HepG2 (cell line): ENCODE measurements at regions not wholly inside any gene's neighbourhood (a gene's known extent, or its start where the extent isn't known, plus 50 kb on each side); places are given as distances from the start of the nearest gene placed in this dataset.

Experiments used
- ATF1 ChIP-seq: IDR thresholded peaks from 2 replicates; pipeline ENCODE4 v1.6.1; 2016; ENCODE audit warnings: mild to moderate bottlenecking, control low read depth
- DNMT1 ChIP-seq: sonication (generic); formaldehyde crosslinking; IDR thresholded peaks from 2 replicates; pipeline ENCODE4 v1.5.1; 2020; ENCODE audit warnings: mild to moderate bottlenecking, missing genetic modification reagents
- JUNB ChIP-seq: sonication (generic); formaldehyde crosslinking; IDR thresholded peaks from 2 replicates; pipeline ENCODE4 v1.8.0; 2022; ENCODE audit warnings: missing genetic modification reagents, mild to moderate bottlenecking, borderline replicate concordance
- MLLT10 ChIP-seq: sonication (generic); formaldehyde crosslinking; IDR thresholded peaks from 2 replicates; pipeline ENCODE4 v1.4.0; 2020; ENCODE audit warnings: missing genetic modification reagents
- NFRKB ChIP-seq: fragments of 450-650 bp; IDR thresholded peaks from 2 replicates; pipeline ENCODE4 v1.6.1; 2017
- RNF2 ChIP-seq: fragments of 450-650 bp; conservative IDR thresholded peaks from 2 replicates; pipeline ENCODE4 v1.6.1; 2016; ENCODE audit warnings: low read depth
- ZNF12 ChIP-seq: sonication (generic); formaldehyde crosslinking; IDR thresholded peaks from 2 replicates; pipeline ENCODE4 v1.5.0; 2020; ENCODE audit warnings: missing genetic modification reagents
- ZNF20 ChIP-seq: sonication (generic); formaldehyde crosslinking; IDR thresholded peaks from 2 replicates; pipeline ENCODE4 v1.4.0; 2020; ENCODE audit warnings: mild to moderate bottlenecking, moderate library complexity, missing genetic modification reagents
- ZNF225 ChIP-seq: sonication (generic); formaldehyde crosslinking; IDR thresholded peaks from 2 replicates; pipeline ENCODE4 v1.4.0; 2020; ENCODE audit warnings: mild to moderate bottlenecking, missing genetic modification reagents
- ZNF547 ChIP-seq: sonication (generic); formaldehyde crosslinking; IDR thresholded peaks from 2 replicates; pipeline ENCODE4 v1.5.1; 2020; ENCODE audit warnings: mild to moderate bottlenecking, missing genetic modification reagents
- ZNF775 ChIP-seq: sonication (generic); formaldehyde crosslinking; IDR thresholded peaks from 2 replicates; pipeline ENCODE4 v1.4.0; 2020; ENCODE audit warnings: missing genetic modification reagents, mild to moderate bottlenecking, moderate library complexity, borderline replicate concordance
- TF ChIP-seq, protein P1 (sequence below): sonication (generic); formaldehyde crosslinking; conservative IDR thresholded peaks from 2 replicates; pipeline ENCODE4 v1.8.0; 2022; ENCODE audit warnings: mild to moderate bottlenecking, moderate library complexity, missing genetic modification reagents
- TF ChIP-seq, protein P2 (sequence below): sonication (generic); formaldehyde crosslinking; IDR thresholded peaks from one replicate; pipeline ENCODE4 v1.5.1; 2020; ENCODE audit warnings: mild to moderate bottlenecking, missing genetic modification reagents; ENCODE audit errors: not compliant biosample characterization
- TF ChIP-seq, protein P3 (sequence below): sonication (generic); formaldehyde crosslinking; IDR thresholded peaks from 2 replicates; pipeline ENCODE4 v1.5.0; 2020; ENCODE audit warnings: missing genetic modification reagents
- TF ChIP-seq, protein P4 (sequence below): IDR thresholded peaks from 2 replicates; pipeline ENCODE4 v1.6.1; 2016; ENCODE audit warnings: missing compliant biosample characterization, missing genetic modification reagents, borderline replicate concordance
- TF ChIP-seq, protein P5 (sequence below): sonication (generic); formaldehyde crosslinking; IDR thresholded peaks from 2 replicates; pipeline ENCODE4 v1.8.1; 2023; ENCODE audit warnings: mild to moderate bottlenecking, missing genetic modification reagents, borderline replicate concordance
- TF ChIP-seq, protein P6 (sequence below): sonication (generic); formaldehyde crosslinking; IDR thresholded peaks from 2 replicates; pipeline ENCODE4 v1.8.1; 2023; ENCODE audit warnings: missing genetic modification reagents, mild to moderate bottlenecking, borderline replicate concordance

DNA sequence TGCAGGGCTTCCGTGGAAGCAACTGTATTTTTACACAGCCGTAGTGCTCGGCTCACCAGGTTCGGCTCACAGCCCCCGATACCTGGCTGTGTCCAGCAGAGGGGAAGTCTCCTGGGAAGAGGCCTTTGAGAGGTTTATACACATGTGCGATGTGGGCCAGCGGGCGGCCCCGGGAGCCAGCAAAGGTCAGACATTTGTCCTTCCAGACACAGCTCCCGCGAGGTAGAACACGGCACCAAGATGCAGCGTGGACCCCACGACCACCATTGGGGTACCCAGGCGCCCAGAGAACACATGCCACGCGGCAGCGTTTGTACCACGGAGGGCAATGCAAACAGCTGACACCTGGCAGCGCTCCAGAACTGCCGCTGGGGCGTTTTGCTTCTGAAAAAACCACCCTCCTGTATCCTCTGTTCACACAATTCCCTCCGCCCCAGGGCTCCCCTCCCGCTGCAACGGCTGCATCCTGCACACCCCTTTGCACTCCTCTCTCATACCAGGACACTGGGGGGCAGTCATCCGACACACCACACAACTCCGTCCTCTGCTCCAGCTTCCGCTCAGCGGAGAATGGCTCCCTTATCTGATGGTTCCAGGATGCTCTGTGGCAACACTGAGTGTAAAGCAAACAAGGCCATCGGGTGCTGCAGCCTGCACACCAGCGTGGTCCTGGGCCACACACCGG is 235.3 kb downstream of the SYK start (continued):
- TF ChIP-seq, protein P1, sequence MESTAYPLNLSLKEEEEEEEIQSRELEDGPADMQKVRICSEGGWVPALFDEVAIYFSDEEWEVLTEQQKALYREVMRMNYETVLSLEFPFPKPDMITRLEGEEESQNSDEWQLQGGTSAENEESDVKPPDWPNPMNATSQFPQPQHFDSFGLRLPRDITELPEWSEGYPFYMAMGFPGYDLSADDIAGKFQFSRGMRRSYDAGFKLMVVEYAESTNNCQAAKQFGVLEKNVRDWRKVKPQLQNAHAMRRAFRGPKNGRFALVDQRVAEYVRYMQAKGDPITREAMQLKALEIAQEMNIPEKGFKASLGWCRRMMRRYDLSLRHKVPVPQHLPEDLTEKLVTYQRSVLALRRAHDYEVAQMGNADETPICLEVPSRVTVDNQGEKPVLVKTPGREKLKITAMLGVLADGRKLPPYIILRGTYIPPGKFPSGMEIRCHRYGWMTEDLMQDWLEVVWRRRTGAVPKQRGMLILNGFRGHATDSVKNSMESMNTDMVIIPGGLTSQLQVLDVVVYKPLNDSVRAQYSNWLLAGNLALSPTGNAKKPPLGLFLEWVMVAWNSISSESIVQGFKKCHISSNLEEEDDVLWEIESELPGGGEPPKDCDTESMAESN (CRISPR knock-in tag) = peak; percentile 92
- TF ChIP-seq ZNF775 (CRISPR knock-in tag) (no peak; the same call in 1 of the 2 replicates), ATF1 (CRISPR knock-in tag) (no peak), RNF2 (peak; percentile 73; the same call in 1 of the 2 replicates), ZNF547 (CRISPR knock-in tag) (peak; percentile 35; the same call in 1 of the 2 replicates), ZNF12 (CRISPR knock-in tag) (peak; percentile 43; the same call in 1 of the 2 replicates), JUNB (CRISPR knock-in tag) (peak; percentile 84), NFRKB (no peak), MLLT10 (CRISPR knock-in tag) (no peak), ZNF20 (CRISPR knock-in tag) (no peak), DNMT1 (CRISPR knock-in tag) (no peak), ZNF225 (CRISPR knock-in tag) (peak; percentile 69)
- TF ChIP-seq, protein P2, sequence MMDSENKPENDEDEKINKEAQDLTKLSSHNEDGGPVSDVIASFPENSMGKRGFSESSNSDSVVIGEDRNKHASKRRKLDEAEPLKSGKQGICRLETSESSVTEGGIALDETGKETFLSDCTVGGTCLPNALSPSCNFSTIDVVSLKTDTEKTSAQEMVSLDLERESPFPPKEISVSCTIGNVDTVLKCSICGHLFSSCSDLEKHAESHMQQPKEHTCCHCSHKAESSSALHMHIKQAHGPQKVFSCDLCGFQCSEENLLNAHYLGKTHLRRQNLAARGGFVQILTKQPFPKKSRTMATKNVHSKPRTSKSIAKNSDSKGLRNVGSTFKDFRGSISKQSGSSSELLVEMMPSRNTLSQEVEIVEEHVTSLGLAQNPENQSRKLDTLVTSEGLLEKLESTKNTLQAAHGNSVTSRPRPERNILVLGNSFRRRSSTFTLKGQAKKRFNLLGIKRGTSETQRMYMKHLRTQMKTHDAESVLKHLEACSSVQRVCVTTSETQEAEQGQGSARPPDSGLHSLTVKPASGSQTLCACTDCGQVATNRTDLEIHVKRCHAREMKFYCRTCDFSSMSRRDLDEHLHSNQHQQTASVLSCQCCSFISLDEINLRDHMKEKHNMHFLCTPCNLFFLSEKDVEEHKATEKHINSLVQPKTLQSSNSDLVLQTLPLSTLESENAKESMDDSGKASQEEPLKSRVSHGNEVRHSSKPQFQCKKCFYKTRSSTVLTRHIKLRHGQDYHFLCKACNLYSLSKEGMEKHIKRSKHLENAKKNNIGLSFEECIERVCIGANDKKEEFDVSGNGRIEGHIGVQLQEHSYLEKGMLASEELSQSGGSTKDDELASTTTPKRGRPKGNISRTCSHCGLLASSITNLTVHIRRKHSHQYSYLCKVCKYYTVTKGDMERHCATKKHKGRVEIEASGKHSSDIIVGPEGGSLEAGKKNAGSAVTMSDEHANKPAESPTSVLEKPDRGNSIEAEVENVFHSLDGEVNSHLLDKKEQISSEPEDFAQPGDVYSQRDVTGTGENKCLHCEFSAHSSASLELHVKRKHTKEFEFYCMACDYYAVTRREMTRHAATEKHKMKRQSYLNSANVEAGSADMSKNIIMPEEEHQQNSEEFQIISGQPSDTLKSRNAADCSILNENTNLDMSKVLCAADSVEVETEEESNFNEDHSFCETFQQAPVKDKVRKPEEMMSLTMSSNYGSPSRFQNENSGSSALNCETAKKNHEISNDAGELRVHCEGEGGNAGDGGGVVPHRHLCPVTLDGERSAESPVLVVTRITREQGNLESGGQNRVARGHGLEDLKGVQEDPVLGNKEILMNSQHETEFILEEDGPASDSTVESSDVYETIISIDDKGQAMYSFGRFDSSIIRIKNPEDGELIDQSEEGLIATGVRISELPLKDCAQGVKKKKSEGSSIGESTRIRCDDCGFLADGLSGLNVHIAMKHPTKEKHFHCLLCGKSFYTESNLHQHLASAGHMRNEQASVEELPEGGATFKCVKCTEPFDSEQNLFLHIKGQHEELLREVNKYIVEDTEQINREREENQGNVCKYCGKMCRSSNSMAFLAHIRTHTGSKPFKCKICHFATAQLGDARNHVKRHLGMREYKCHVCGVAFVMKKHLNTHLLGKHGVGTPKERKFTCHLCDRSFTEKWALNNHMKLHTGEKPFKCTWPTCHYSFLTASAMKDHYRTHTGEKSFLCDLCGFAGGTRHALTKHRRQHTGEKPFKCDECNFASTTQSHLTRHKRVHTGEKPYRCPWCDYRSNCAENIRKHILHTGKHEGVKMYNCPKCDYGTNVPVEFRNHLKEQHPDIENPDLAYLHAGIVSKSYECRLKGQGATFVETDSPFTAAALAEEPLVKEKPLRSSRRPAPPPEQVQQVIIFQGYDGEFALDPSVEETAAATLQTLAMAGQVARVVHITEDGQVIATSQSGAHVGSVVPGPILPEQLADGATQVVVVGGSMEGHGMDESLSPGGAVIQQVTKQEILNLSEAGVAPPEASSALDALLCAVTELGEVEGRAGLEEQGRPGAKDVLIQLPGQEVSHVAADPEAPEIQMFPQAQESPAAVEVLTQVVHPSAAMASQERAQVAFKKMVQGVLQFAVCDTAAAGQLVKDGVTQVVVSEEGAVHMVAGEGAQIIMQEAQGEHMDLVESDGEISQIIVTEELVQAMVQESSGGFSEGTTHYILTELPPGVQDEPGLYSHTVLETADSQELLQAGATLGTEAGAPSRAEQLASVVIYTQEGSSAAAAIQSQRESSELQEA (CRISPR knock-in tag) = peak; percentile 33
- TF ChIP-seq, protein P3, sequence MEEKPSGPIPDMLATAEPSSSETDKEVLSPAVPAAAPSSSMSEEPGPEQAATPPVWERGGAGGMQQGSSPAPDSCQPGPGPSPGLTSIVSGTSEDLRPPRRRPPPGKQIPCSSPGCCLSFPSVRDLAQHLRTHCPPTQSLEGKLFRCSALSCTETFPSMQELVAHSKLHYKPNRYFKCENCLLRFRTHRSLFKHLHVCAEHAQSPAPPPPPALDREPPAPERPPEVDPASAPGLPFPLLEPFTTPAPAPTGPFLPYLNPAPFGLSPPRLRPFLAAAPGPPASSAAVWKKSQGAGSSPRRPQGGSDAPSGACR (CRISPR knock-in tag) = peak; percentile 82; the same call in 1 of the 2 replicates
- TF ChIP-seq, protein P4, sequence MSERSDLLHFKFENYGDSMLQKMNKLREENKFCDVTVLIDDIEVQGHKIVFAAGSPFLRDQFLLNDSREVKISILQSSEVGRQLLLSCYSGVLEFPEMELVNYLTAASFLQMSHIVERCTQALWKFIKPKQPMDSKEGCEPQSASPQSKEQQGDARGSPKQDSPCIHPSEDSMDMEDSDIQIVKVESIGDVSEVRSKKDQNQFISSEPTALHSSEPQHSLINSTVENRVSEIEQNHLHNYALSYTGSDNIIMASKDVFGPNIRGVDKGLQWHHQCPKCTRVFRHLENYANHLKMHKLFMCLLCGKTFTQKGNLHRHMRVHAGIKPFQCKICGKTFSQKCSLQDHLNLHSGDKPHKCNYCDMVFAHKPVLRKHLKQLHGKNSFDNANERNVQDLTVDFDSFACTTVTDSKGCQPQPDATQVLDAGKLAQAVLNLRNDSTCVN (CRISPR knock-in tag) = peak; percentile 91
- TF ChIP-seq, protein P5, sequence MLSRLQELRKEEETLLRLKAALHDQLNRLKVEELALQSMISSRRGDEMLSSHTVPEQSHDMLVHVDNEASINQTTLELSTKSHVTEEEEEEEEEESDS (CRISPR knock-in tag) = no peak
- TF ChIP-seq, protein P6, sequence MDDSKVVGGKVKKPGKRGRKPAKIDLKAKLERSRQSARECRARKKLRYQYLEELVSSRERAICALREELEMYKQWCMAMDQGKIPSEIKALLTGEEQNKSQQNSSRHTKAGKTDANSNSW (CRISPR knock-in tag) = 0 out of 2 replicates have a peak, but pooled peaks have one; percentile 34
